Ascending aorta (tissue), 2 donors: ENCODE measurements at regions not wholly inside any gene's neighbourhood (a gene's known extent, or its start where the extent isn't known, plus 50 kb on each side); places are given as distances from the start of the nearest gene placed in this dataset.

Source experiments
- DNase-seq, 2 donors: peaks; one replicate each; pipeline ENCODE4 v3.0.0-alpha.2; 2019; ENCODE audit warnings: low spot score in 2 of 2
- H3K27ac ChIP-seq, 2 donors: fragments of 200-600 bp; sonication (generic); one replicate each; pipeline ENCODE4 v1.5.1; 2016 to 2017; ENCODE audit warnings: mild to moderate bottlenecking in 1 of 2
- H3K27me3 ChIP-seq: fragments of 200-600 bp; sonication (generic); one replicate; pipeline ENCODE4 v1.5.1; 2017
- H3K36me3 ChIP-seq, 2 donors: fragments of 200-600 bp; sonication (generic); one replicate each; pipeline ENCODE4 v1.5.1; 2016
- H3K4me1 ChIP-seq, 2 donors: fragments of 200-600 bp; sonication (generic); one replicate each; pipeline ENCODE4 v1.5.1; 2016 to 2017; ENCODE audit warnings: mild to moderate bottlenecking in 1 of 2
- H3K4me3 ChIP-seq, 2 donors: fragments of 200-600 bp; sonication (generic); one replicate each; pipeline ENCODE4 v1.5.1; 2016 to 2017; ENCODE audit warnings: mild to moderate bottlenecking in 1 of 2
- H3K9me3 ChIP-seq, 2 donors: fragments of 200-600 bp; sonication (generic); one replicate each; pipeline ENCODE4 v1.5.1; 2016
- CTCF ChIP-seq, 3 experiments: fragments of 200-600 bp in 2 of 3; fragments of 450-650 bp in 1 of 3; sonication (generic) in 2 of 3; IDR thresholded peaks; one replicate each; pipeline ENCODE4 v1.5.1; 2016 to 2019; ENCODE audit warnings: antibody characterized with exemption in 3 of 3, mild to moderate bottlenecking in 1 of 3, moderate library complexity in 1 of 3
- intact Hi-C: fragments of 100-400 bp; cut with DNase I; formaldehyde crosslinking; loops from one replicate; pipeline ENCODE4 v1.15.1; 2023

GRCh38 chr7:136807598-136807997 is 60.9 kb upstream of the CHRM2 start:
- Histone ChIP-seq H3K4me1 (no peaks in the 10 kb centered on the region), H3K4me3 (no peak overlapping the region), H3K36me3 (no peaks in the 10 kb centered on the region), H3K9me3 (no peaks in the 10 kb centered on the region), H3K27ac (no peak overlapping the region), H3K27me3 (no peaks in the 10 kb centered on the region)
- intact Hi-C loops: no loop called here
- DNase-seq: no peak
- no peak for TF ChIP-seq CTCF (IDR thresholded peaks at IDR 0.05)

GRCh38 chr7:136803028-136803427 is 65.4 kb upstream of the CHRM2 start:
- no peak for TF ChIP-seq CTCF (IDR thresholded peaks at IDR 0.05)
- intact Hi-C loops: no loop called here
- H3K9me3 ChIP-seq: no peaks in the 10 kb centered on the region

GRCh38 chr7:136783934-136784333 is 84.5 kb upstream of the CHRM2 start:
- no peak overlapping the region for H3K4me3 ChIP-seq
- H3K9me3 ChIP-seq: no peaks in the 10 kb centered on the region
- intact Hi-C loops: no loop called here
- DNase-seq: no peak
- no peak for TF ChIP-seq CTCF (IDR thresholded peaks at IDR 0.05)
- no peaks in the 10 kb centered on the region for H3K27me3 ChIP-seq
- no peaks in the 10 kb centered on the region for H3K4me1 ChIP-seq
- H3K27ac ChIP-seq: no peak overlapping the region
- H3K36me3 ChIP-seq: no peaks in the 10 kb centered on the region

More at GRCh38 chr7:136803028-136803427, 65.4 kb upstream of the CHRM2 start:
- H3K27ac ChIP-seq: no peak overlapping the region
- no peaks in the 10 kb centered on the region for H3K27me3 ChIP-seq
- no peaks in the 10 kb centered on the region for H3K36me3 ChIP-seq
- DNase-seq: no peak
- no peak overlapping the region for H3K4me3 ChIP-seq
- H3K4me1 ChIP-seq: no peaks in the 10 kb centered on the region

GRCh38 chr7:136741941-136742340 is 126.5 kb upstream of the CHRM2 start:
- Histone ChIP-seq H3K27ac (no peak overlapping the region), H3K4me1 (no peaks in the 10 kb centered on the region), H3K36me3 (no peaks in the 10 kb centered on the region), H3K4me3 (no peak overlapping the region), H3K27me3 (no peaks in the 10 kb centered on the region), H3K9me3 (peaks cover 0 to 4% of the 10 kb centered on the region in 2 donors)
- intact Hi-C loops: no loop called here
- no peak for TF ChIP-seq CTCF (IDR thresholded peaks at IDR 0.05)
- DNase-seq: no peak

- no peak for TF ChIP-seq CTCF (IDR thresholded peaks at IDR 0.05)
- Histone ChIP-seq H3K9me3 (no peaks in the 10 kb centered on the region), H3K36me3 (no peaks in the 10 kb centered on the region), H3K4me3 (no peak overlapping the region), H3K27me3 (no peaks in the 10 kb centered on the region), H3K27ac (no peak overlapping the region), H3K4me1 (no peaks in the 10 kb centered on the region)
- intact Hi-C loops: no loop called here
- DNase-seq: no peak
These were observed 139.5 kb upstream of the CHRM2 start for GRCh38 chr7:136728945-136729344.

GRCh38 chr7:136726460-136726859 is 142.0 kb upstream of the CHRM2 start:
- intact Hi-C loops: no loop called here
- Histone ChIP-seq H3K9me3 (no peaks in the 10 kb centered on the region), H3K27me3 (no peaks in the 10 kb centered on the region), H3K4me1 (no peaks in the 10 kb centered on the region), H3K4me3 (no peak overlapping the region), H3K36me3 (no peaks in the 10 kb centered on the region), H3K27ac (no peak overlapping the region)
- no peak for TF ChIP-seq CTCF (IDR thresholded peaks at IDR 0.05)
- no peak for DNase-seq
